Prostate gland (tissue), 2 donors: ENCODE measurements at regions not wholly inside any gene's neighbourhood (a gene's known extent, or its start where the extent isn't known, plus 50 kb on each side); places are given as distances from the start of the nearest gene placed in this dataset.

Source experiments
- CTCF ChIP-seq, 4 experiments: fragments of 200-600 bp in 2 of 4; fragments of 450-650 bp in 2 of 4; sonication (generic) in 2 of 4; IDR thresholded peaks; 1 replicate in 3 of 4; 2 replicates in 1 of 4; pipeline ENCODE4 v1.5.1; 2016 to 2019; ENCODE audit warnings: antibody characterized with exemption in 4 of 4, mild to moderate bottlenecking in 2 of 4, moderate library complexity in 2 of 4
- POLR2A ChIP-seq: fragments of 450-650 bp; IDR thresholded peaks from one replicate; pipeline ENCODE4 v1.6.1; 2016; ENCODE audit warnings: antibody characterized with exemption, mild to moderate bottlenecking
- POLR2AphosphoS5 ChIP-seq: sonication (generic); formaldehyde crosslinking; IDR thresholded peaks from one replicate; pipeline ENCODE4 v1.6.1; 2017; ENCODE audit warnings: antibody characterized with exemption

GRCh38 chr18:76231402-76231801 lies 263.6 kb downstream of the ZNF516 start:
- TF ChIP-seq CTCF (IDR thresholded peaks at IDR 0.05) (no peak), POLR2A (no peak), POLR2AphosphoS5 (no peak)
